ENCODE measurements at regions not wholly inside any gene's neighbourhood (a gene's known extent, or its start where the extent isn't known, plus 50 kb on each side); places are given as distances from the start of the nearest gene placed in this dataset.

DNA sequence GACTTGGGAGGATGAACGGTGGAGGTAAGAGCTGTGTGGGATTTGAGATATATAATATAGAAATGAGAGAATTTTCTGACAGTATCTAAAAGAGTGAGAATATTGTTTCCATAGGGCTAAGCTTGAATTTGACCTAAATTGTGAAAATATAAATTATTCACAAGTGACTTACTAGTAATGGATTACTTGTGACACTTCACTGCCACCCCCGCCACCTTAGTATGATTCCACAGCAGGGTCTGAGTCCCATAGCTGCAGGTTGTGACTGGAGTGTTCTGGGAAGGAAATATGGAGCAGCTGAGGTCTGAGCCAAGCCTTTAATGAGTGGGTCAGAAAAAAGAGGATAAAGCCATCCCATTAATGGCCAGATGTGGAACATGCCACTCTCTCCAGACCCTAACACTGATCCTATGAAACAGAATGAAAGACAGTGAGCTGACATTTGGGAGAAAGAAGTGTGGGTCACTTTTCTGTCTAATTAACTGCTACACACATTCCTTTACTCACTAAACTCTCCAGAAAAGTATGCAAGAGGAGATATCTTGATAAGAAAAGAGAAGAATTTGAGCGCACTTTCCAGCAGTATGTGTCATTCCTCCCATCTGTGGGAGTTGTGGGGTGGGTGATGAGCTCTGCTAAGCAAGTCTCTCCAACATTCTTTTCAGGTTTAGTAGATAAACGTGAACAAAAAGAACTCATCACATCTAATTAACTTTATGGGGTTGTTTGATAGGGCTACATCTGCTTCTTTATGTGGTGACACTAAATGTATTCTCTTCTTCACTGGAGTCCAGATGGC, 1193.4 kb downstream of the SORCS3 start:
- TF ChIP-seq Cebpa-rat (IDR thresholded peaks at IDR 0.05) = no peak
- Histone ChIP-seq H3K4me2 (no peak overlapping the region), H3K27me3 (no peaks in the 10 kb centered on the region), H3K36me3 (no peaks in the 10 kb centered on the region), H3K4me3 (no peak overlapping the region), H4K20me1 (no peaks in the 10 kb centered on the region), H3K27ac (no peak overlapping the region), H3K4me1 (peaks cover 4 to 17% (median 11%) of the 10 kb centered on the region in 10 experiments; a peak in 16 of 20 replicates), H3K9ac (no peak overlapping the region), H3K9me3 (replicated peaks in 1 of 11) (no peaks in the 10 kb centered on the region)

DNA sequence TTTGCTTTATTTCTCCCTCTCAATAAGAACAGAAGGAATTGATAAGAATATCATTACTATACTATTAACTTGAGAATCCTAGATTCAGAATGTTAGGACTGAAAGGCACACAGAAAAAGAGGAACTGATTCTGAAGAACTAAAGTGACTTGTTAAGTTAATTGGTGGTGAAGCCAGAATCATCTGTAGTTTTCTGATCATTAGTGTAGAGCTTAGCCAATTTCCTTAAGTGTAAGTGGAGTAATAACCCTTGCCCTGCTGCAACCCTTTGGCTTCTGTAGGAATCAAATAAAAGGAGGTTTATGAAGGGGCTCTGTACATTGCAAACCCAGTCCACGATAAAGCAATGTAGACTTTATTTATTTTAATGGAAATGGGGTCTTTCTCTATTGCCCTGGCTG, 1186.0 kb downstream of the SORCS3 start:
- Histone ChIP-seq H3K27me3 (no peaks in the 10 kb centered on the region), H4K20me1 (no peaks in the 10 kb centered on the region), H3K9ac (no peak overlapping the region), H3K27ac (no peak overlapping the region), H3K4me1 (peaks cover 0 to 4% (median 0%) of the 10 kb centered on the region in 10 experiments; a peak in 1 of 20 replicates), H3K4me2 (no peak overlapping the region), H3K4me3 (no peak overlapping the region), H3K36me3 (no peaks in the 10 kb centered on the region), H3K9me3 (replicated peaks in 1 of 11) (peaks cover 0 to 5% (median 0%) of the 10 kb centered on the region in 11 experiments; a peak in 4 of 22 replicates)
- TF ChIP-seq Cebpa-rat (IDR thresholded peaks at IDR 0.05) = no peak

- Histone ChIP-seq H3K36me3 (no peaks in the 10 kb centered on the region), H4K20me1 (no peaks in the 10 kb centered on the region), H3K4me3 (0 out of 20 replicates have a peak overlapping the region, but pooled peaks of 1 of the 10 experiments have one; percentile 5), H3K27me3 (no peaks in the 10 kb centered on the region), H3K4me2 (peak overlapping the region in 4 of 11 experiments; percentile 16 to 71 (median 60); a peak in 7 of 22 replicates), H3K9ac (no peak overlapping the region), H3K27ac (peak overlapping the region in 5 of 11 experiments; percentile 18 to 53 (median 27); a peak in 5 of 22 replicates), H3K9me3 (replicated peaks in 1 of 11) (no peaks in the 10 kb centered on the region), H3K4me1 (peaks cover 0 to 32% (median 0%) of the 10 kb centered on the region in 10 experiments; a peak in 6 of 20 replicates)
- TF ChIP-seq Cebpa-rat (IDR thresholded peaks at IDR 0.05) = no peak
These were observed 1167.0 kb downstream of the SORCS3 start for GRCh38 chr10:105807935-105808587.

DNA sequence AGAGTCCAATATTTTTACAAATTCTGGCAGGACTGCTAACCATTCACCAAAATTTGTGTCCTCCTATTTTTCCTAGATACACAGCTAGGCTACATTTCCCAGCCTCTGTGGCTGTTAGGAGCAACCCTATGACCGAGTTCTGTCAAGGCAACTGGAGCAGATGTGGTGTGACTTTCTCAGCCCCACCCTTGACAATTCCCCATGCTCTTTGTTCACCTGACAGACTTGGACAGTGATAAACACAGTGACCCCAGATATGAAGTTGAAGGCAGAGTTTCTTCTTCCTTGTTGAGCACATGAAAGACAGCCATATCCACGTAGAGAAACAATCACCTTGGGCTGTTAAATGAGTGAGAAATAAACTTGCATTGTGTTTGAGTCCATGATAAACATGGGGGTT, 1162.1 kb downstream of the SORCS3 start:
- Histone ChIP-seq H3K36me3 (no peaks in the 10 kb centered on the region), H3K4me1 (peaks cover 0 to 44% (median 6%) of the 10 kb centered on the region in 10 experiments; a peak in 12 of 20 replicates), H3K4me2 (peak overlapping the region in 3 of 11 experiments; percentile 39 to 58 (median 51); a peak in 5 of 22 replicates), H3K9ac (no peak overlapping the region), H3K27ac (no peak overlapping the region), H3K4me3 (no peak overlapping the region), H4K20me1 (no peaks in the 10 kb centered on the region; a peak in 1 of 22 replicates), H3K27me3 (no peaks in the 10 kb centered on the region), H3K9me3 (replicated peaks in 1 of 11) (no peaks in the 10 kb centered on the region)
- TF ChIP-seq Cebpa-rat (IDR thresholded peaks at IDR 0.05) = no peak

DNA sequence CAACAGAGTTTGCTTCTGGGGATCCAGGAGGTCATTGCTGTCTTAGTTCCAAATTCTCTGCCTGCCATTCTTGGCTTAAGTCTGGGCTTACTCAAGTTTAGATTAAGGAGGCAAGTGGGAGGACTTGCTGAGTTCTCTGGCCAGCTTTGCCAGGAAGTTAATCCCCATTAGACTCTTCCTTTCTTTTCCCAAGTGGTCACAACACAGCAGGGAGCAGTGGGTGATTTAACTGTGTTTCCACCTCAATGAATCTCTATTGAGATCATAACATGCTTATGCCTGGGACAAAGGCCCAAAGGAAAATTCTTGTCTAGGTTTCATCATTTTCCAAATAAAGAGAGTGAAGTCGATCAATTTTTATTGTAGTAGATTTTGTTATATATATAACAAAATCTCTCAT, 1159.6 kb downstream of the SORCS3 start:
- no peaks in the 10 kb centered on the region for H3K36me3 ChIP-seq
- H3K4me1 ChIP-seq = peaks cover 0 to 36% (median 6%) of the 10 kb centered on the region in 10 experiments; a peak in 12 of 20 replicates
- no peak overlapping the region for H3K9ac ChIP-seq
- H3K4me3 ChIP-seq = no peak overlapping the region
- no peaks in the 10 kb centered on the region for H3K27me3 ChIP-seq
- peak overlapping the region in 10 of 11 experiments; percentile 3 to 46 (median 24); a peak in 10 of 22 replicates for H3K4me2 ChIP-seq
- TF ChIP-seq Cebpa-rat (IDR thresholded peaks at IDR 0.05) = no peak
- no peaks in the 10 kb centered on the region for H3K9me3 ChIP-seq (replicated peaks in 1 of 11)
- no peaks in the 10 kb centered on the region; a peak in 1 of 22 replicates for H4K20me1 ChIP-seq
- H3K27ac ChIP-seq = peak overlapping the region in 4 of 11 experiments; percentile 14 to 53 (median 27); a peak in 5 of 22 replicates

DNA sequence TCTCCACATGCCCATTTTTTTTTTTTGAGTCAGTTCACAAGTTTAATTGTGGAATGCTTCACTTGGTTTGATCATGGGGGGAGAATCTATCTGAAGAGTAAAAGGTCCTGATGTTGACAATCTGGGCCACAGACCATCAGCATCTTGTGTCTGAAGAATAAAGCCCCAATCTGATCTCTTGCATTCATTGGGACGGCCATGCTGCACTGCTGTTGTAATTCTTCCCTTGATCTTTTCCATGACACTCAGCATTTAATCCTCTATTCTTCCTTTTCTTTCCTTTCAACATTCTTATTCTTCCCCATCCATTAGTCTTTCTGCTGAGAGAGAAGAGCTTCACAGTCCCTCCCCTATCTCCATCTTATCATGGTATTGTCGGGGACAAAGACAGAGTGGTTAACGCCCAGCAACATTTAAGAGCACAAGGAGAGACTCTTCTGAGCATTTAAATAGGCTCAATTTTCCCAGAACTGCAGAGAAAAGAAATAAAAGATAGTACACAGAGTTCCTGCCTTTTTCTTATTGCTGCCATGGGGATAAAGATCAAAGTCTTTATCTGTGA, 1157.3 kb downstream of the SORCS3 start:
- TF ChIP-seq Cebpa-rat (IDR thresholded peaks at IDR 0.05) = no peak
- Histone ChIP-seq H3K4me1 (peaks cover 0 to 23% (median 6%) of the 10 kb centered on the region in 10 experiments; a peak in 12 of 20 replicates), H3K9me3 (replicated peaks in 1 of 11) (no peaks in the 10 kb centered on the region), H4K20me1 (no peaks in the 10 kb centered on the region; a peak in 1 of 22 replicates), H3K27me3 (no peaks in the 10 kb centered on the region), H3K4me3 (no peak overlapping the region), H3K9ac (no peak overlapping the region), H3K36me3 (no peaks in the 10 kb centered on the region), H3K4me2 (no peak overlapping the region), H3K27ac (no peak overlapping the region)

DNA sequence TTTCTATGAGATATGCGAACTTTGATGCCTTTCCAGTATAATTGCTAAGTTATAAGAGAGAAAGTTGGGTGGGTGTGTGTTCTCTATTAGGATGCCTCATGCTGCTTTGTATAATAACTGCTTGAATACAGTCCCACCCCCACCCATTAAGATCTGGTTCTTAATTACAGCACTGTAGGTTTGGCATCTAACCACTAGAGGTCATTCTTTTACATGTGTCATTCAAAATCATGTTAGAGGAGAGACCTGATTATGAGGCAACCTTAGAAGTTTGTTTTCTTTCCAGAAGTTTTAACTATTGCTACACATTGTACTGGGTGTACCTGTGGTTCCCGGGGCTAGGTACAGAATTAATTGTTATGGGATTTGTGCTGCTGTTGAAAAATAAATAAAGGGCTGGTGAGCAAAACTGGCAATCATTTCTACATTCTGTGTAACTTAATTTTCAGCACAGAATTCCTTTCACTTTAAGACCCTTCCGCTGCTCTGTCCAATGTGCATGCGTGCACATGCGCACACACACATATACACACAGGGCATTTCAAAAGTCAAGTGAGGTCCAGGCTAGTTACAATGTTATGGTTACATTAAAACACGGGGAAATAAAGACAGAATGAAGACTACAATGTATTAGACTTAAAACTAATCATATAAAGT, 1156.3 kb downstream of the SORCS3 start:
- Histone ChIP-seq H3K4me2 (no peak overlapping the region), H3K27me3 (no peaks in the 10 kb centered on the region), H4K20me1 (no peaks in the 10 kb centered on the region; a peak in 1 of 22 replicates), H3K4me3 (no peak overlapping the region), H3K27ac (no peak overlapping the region), H3K9me3 (replicated peaks in 1 of 11) (no peaks in the 10 kb centered on the region), H3K4me1 (peaks cover 0 to 18% (median 6%) of the 10 kb centered on the region in 10 experiments; a peak in 12 of 20 replicates), H3K36me3 (no peaks in the 10 kb centered on the region), H3K9ac (no peak overlapping the region)
- TF ChIP-seq Cebpa-rat (IDR thresholded peaks at IDR 0.05) = no peak

DNA sequence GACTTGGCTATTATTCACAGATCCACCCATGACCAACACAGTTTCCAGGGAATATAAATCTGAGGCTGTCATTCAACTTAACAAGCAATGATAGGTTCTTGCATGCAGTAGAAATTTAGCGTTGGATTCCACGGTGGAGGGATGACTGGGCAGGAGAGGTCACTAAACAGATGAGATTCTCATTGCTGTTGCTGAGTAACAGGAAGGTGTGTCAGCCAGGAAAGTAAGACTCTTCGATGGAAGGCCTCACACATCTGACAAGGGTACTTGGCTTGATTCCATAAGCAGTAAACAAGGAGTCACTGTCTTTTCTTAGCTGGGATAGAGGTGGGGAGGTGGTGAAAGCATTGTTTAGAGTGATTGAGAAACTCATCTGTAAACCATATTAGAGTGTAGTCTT, 1152.0 kb downstream of the SORCS3 start:
- no peak for TF ChIP-seq Cebpa-rat (IDR thresholded peaks at IDR 0.05)
- H3K9me3 ChIP-seq (replicated peaks in 1 of 11) = no peaks in the 10 kb centered on the region
- no peak overlapping the region for H3K4me2 ChIP-seq
- no peaks in the 10 kb centered on the region for H4K20me1 ChIP-seq
- H3K36me3 ChIP-seq = no peaks in the 10 kb centered on the region
- no peak overlapping the region for H3K9ac ChIP-seq
- H3K27ac ChIP-seq = no peak overlapping the region
- no peaks in the 10 kb centered on the region for H3K4me1 ChIP-seq
- H3K27me3 ChIP-seq = no peaks in the 10 kb centered on the region
- H3K4me3 ChIP-seq = no peak overlapping the region
